Neural progenitor cell (in vitro differentiated cells): ENCODE measurements at regions not wholly inside any gene's neighbourhood (a gene's known extent, or its start where the extent isn't known, plus 50 kb on each side); places are given as distances from the start of the nearest gene placed in this dataset.
A peak's percentile ranks its signal among the peaks of the same experiment; 100 is the strongest.

ENCODE experiments used
- DNase-seq: peaks from one replicate; pipeline ENCODE4 v3.0.0-alpha.2; 2016; ENCODE audit warnings: low spot score
- H2AFZ ChIP-seq: fragments of 200-600 bp; sonication (generic); replicated peaks from 2 replicates; pipeline ENCODE4 v1.6.1; 2016; ENCODE audit warnings: antibody characterized with exemption
- H3F3A ChIP-seq: fragments of 200-600 bp; sonication (generic); 2 replicates; pipeline ENCODE4 v1.6.1; 2016; ENCODE audit warnings: antibody characterized with exemption, low read depth
- H3K27ac ChIP-seq: fragments of 200-600 bp; sonication (generic); 2 replicates; pipeline ENCODE4 v1.5.1; 2016; ENCODE audit warnings: mild to moderate bottlenecking
- H3K27me3 ChIP-seq: fragments of 200-600 bp; sonication (generic); 2 replicates; pipeline ENCODE4 v1.6.1; 2016; ENCODE audit warnings: mild to moderate bottlenecking, moderate library complexity
- H3K36me3 ChIP-seq: fragments of 200-600 bp; sonication (generic); 2 replicates; pipeline ENCODE4 v1.5.1; 2016
- H3K4me1 ChIP-seq: fragments of 200-600 bp; sonication (generic); 2 replicates; pipeline ENCODE4 v1.6.1; 2016; ENCODE audit warnings: mixed run types
- H3K4me2 ChIP-seq: fragments of 200-600 bp; sonication (generic); 2 replicates; pipeline ENCODE4 v1.6.1; 2016
- H3K4me3 ChIP-seq: fragments of 200-600 bp; sonication (generic); 2 replicates; pipeline ENCODE4 v1.5.1; 2016
- H3K79me2 ChIP-seq: fragments of 200-600 bp; sonication (generic); 2 replicates; pipeline ENCODE4 v1.6.1; 2016; ENCODE audit warnings: low read depth
- H3K9ac ChIP-seq: fragments of 200-600 bp; sonication (generic); 2 replicates; pipeline ENCODE4 v1.6.1; 2016
- H3K9me3 ChIP-seq: fragments of 200-600 bp; sonication (generic); 2 replicates; pipeline ENCODE4 v1.5.1; 2016; ENCODE audit warnings: low read depth
- H4K20me1 ChIP-seq: fragments of 200-600 bp; sonication (generic); 2 replicates; pipeline ENCODE4 v1.6.1; 2016; ENCODE audit warnings: low read depth
- H3K27ac Mint-ChIP-seq: 3 replicates; pipeline ENCODE4 v1.8.0; 2021; ENCODE audit warnings: mixed read lengths
- H3K27me3 Mint-ChIP-seq: 2 replicates; pipeline ENCODE4 v1.8.0; 2022; ENCODE audit warnings: low read depth, mild to moderate bottlenecking, inconsistent platforms, moderate library complexity, mixed read lengths; ENCODE audit not compliant: insufficient read depth
- H3K36me3 Mint-ChIP-seq: 3 replicates; pipeline ENCODE4 v1.8.0; 2021; ENCODE audit warnings: mixed read lengths
- H3K4me1 Mint-ChIP-seq: 3 replicates; pipeline ENCODE4 v1.8.0; 2021; ENCODE audit warnings: mixed read lengths
- H3K4me3 Mint-ChIP-seq: 3 replicates; pipeline ENCODE4 v1.8.0; 2021; ENCODE audit warnings: mild to moderate bottlenecking, moderate library complexity, mixed read lengths
- H3K9me3 Mint-ChIP-seq: 3 replicates; pipeline ENCODE4 v1.8.0; 2020; ENCODE audit warnings: mixed read lengths
- CTCF ChIP-seq: fragments of 200-600 bp; sonication (generic); IDR thresholded peaks from 2 replicates; pipeline ENCODE4 v1.5.1; 2017; ENCODE audit warnings: antibody characterized with exemption, mild to moderate bottlenecking
- EZH2 ChIP-seq: fragments of 200-600 bp; sonication (generic); IDR thresholded peaks from 2 replicates; pipeline ENCODE4 v1.6.1; 2017; ENCODE audit warnings: antibody characterized with exemption, mild to moderate bottlenecking, moderate library complexity
- EZH2phosphoT487 ChIP-seq: fragments of 200-600 bp; sonication (generic); IDR thresholded peaks from 2 replicates; pipeline ENCODE4 v1.6.1; 2017; ENCODE audit warnings: antibody characterized with exemption

- H3F3A ChIP-seq: no peaks in the 10 kb centered on the region
- Mint-ChIP-seq H3K36me3 (no peaks in the 10 kb centered on the region), H3K4me3 (no peak overlapping the region), H3K27ac (no peak overlapping the region), H3K9me3 (peaks cover 5% of the 10 kb centered on the region), H3K27me3 (peaks cover under 1% of the 10 kb centered on the region), H3K4me1 (peaks cover 10% of the 10 kb centered on the region)
- H3K4me3 ChIP-seq: no peak overlapping the region
- no peaks in the 10 kb centered on the region for H3K9me3 ChIP-seq
- H3K27me3 ChIP-seq: peaks cover 13% of the 10 kb centered on the region
- no peak overlapping the region for H3K27ac ChIP-seq
- no peaks in the 10 kb centered on the region for H3K36me3 ChIP-seq
- DNase-seq: no peak
- H3K4me2 ChIP-seq: no peak overlapping the region
- no peak overlapping the region for H2AFZ ChIP-seq
- TF ChIP-seq EZH2: no peak
- no peak for TF ChIP-seq EZH2phosphoT487
- TF ChIP-seq CTCF: no peak
- H3K4me1 ChIP-seq: no peaks in the 10 kb centered on the region
- H4K20me1 ChIP-seq: no peaks in the 10 kb centered on the region
- no peaks in the 10 kb centered on the region for H3K79me2 ChIP-seq
- H3K9ac ChIP-seq: no peak overlapping the region
These were observed 111.6 kb downstream of the NHLRC3 start for GRCh38 chr13:39149896-39150295.

DNA sequence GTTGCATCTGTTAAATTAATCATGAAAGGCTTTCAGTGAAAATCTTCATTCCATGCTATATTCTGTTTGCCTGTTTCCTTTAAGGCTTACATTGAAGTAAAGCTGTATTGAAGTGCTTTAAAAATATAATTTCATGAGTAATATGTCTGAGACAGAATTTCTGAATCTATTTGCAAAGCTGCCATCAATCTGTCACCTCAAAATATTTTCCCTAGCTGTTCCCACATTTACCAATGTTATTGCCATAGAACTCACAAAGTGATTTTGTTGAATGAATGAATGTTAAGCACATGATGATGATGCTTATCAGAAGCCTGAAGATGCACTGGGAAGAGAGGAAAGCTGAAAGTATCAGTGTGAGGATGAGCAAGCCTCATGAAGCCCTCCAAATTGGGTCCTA lies 115.8 kb downstream of the NHLRC3 start:
- H3K27me3 Mint-ChIP-seq: no peaks in the 10 kb centered on the region
- no peak for DNase-seq
- Histone ChIP-seq H3K36me3 (no peaks in the 10 kb centered on the region), H3K27ac (no peak overlapping the region), H3F3A (no peaks in the 10 kb centered on the region), H3K79me2 (no peaks in the 10 kb centered on the region), H3K9ac (no peak overlapping the region), H3K4me1 (no peaks in the 10 kb centered on the region), H3K4me3 (no peak overlapping the region), H3K9me3 (no peaks in the 10 kb centered on the region), H4K20me1 (no peaks in the 10 kb centered on the region), H3K27me3 (no peaks in the 10 kb centered on the region), H2AFZ (no peak overlapping the region), H3K4me2 (no peak overlapping the region)
- H3K27ac Mint-ChIP-seq: no peak overlapping the region
- H3K9me3 Mint-ChIP-seq: peaks cover 5% of the 10 kb centered on the region
- H3K4me1 Mint-ChIP-seq: no peaks in the 10 kb centered on the region
- no peak for TF ChIP-seq CTCF
- TF ChIP-seq EZH2: no peak
- no peak for TF ChIP-seq EZH2phosphoT487
- no peaks in the 10 kb centered on the region for H3K36me3 Mint-ChIP-seq
- H3K4me3 Mint-ChIP-seq: no peak overlapping the region

GRCh38 chr13:39159393-39159792 lies 121.1 kb downstream of the NHLRC3 start:
- Histone ChIP-seq H4K20me1 (no peaks in the 10 kb centered on the region), H3K9ac (no peak overlapping the region), H3F3A (no peaks in the 10 kb centered on the region), H3K27me3 (no peaks in the 10 kb centered on the region), H3K4me2 (no peak overlapping the region), H3K9me3 (no peaks in the 10 kb centered on the region), H3K79me2 (no peaks in the 10 kb centered on the region), H3K4me3 (no peak overlapping the region), H3K4me1 (no peaks in the 10 kb centered on the region), H2AFZ (peak overlapping the region; percentile 4), H3K27ac (no peak overlapping the region), H3K36me3 (no peaks in the 10 kb centered on the region)
- H3K36me3 Mint-ChIP-seq: no peaks in the 10 kb centered on the region
- TF ChIP-seq EZH2phosphoT487 (no peak), EZH2 (no peak), CTCF (no peak)
- H3K4me1 Mint-ChIP-seq: peaks cover 11% of the 10 kb centered on the region
- no peaks in the 10 kb centered on the region for H3K27me3 Mint-ChIP-seq
- H3K9me3 Mint-ChIP-seq: no peaks in the 10 kb centered on the region
- no peak overlapping the region for H3K4me3 Mint-ChIP-seq
- DNase-seq: no peak
- no peak overlapping the region for H3K27ac Mint-ChIP-seq
